ENCODE measurements at regions not wholly inside any gene's neighbourhood (a gene's known extent, or its start where the extent isn't known, plus 50 kb on each side); places are given as distances from the start of the nearest gene placed in this dataset.

DNA sequence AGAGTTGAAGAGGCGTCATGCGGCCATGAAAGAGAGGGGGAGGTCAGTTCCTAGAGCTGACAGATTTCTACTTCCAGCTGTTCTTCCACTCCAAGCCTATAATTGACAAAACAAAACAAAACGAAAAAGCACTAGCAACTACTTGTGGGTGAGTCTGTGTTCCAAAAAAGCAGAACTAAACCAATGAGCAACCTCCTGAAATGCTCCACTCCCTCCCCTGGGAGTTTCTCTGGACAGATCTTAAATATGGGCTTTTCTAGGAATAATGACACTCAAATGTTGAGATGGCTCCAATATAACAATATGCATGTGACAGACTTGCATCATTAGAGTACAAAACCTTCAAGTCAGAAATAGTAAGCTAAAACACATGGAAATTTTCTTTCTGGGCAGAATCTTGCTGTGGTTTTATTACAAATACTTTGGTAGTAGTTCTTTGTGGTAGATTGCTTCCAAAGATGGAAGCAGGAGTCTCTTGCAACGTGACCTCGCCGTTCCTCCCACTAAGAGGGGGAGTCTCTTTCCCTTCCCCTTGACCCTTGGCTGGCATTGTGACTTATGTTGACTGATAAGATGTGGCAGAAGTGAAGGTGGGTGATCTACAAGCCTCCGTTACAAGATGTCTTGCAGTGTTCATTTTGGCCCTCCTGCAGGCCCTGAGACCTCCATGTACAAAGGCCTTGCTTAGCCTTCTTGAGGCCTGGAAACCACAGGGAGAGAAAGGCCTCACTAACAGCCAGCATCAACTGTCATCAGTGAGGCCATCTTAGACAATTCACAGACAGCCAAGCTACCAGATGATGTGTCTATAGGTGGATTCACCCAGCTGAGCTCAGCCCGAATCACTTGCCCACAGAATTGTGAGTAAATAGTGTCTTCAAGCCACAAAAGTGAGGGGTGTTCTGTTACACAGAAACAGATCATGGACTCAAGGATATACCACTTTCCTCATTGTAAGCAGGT is 173.1 kb upstream of the RFC3 start:
- TF ChIP-seq, protein P1, sequence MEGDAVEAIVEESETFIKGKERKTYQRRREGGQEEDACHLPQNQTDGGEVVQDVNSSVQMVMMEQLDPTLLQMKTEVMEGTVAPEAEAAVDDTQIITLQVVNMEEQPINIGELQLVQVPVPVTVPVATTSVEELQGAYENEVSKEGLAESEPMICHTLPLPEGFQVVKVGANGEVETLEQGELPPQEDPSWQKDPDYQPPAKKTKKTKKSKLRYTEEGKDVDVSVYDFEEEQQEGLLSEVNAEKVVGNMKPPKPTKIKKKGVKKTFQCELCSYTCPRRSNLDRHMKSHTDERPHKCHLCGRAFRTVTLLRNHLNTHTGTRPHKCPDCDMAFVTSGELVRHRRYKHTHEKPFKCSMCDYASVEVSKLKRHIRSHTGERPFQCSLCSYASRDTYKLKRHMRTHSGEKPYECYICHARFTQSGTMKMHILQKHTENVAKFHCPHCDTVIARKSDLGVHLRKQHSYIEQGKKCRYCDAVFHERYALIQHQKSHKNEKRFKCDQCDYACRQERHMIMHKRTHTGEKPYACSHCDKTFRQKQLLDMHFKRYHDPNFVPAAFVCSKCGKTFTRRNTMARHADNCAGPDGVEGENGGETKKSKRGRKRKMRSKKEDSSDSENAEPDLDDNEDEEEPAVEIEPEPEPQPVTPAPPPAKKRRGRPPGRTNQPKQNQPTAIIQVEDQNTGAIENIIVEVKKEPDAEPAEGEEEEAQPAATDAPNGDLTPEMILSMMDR (IDR thresholded peaks at IDR 0.05; ENCODE audit: insufficient read depth, low read depth, low read length), result no peak
- TF ChIP-seq EZH2 (IDR thresholded peaks at IDR 0.05; ENCODE audit: insufficient read depth, low read length), result no peak
